Adrenal gland (tissue), 9 donors: ENCODE measurements at regions not wholly inside any gene's neighbourhood (a gene's known extent, or its start where the extent isn't known, plus 50 kb on each side); places are given as distances from the start of the nearest gene placed in this dataset.
A peak's percentile ranks its signal among the peaks of the same experiment; 100 is the strongest.

Source experiments
- DNase-seq, 7 donors: peaks; one replicate each; pipeline ENCODE4 v3.0.0-alpha.2; 2019 to 2020
- H3K27ac ChIP-seq, 5 donors: fragments of 200-600 bp; sonication (generic) in 4 of 5; 1 replicate in 3 of 5; 2 replicates in 2 of 5; pipeline versions ENCODE4 v1.5.1 to v1.8.0; 2016 to 2020; ENCODE audit warnings: mild to moderate bottlenecking in 1 of 5
- H3K27me3 ChIP-seq: fragments of 200-600 bp; 2 replicates; pipeline ENCODE4 v1.8.0; 2021
- H3K36me3 ChIP-seq, 2 donors: fragments of 200-600 bp; replicated peaks in 1 of 2; 1 replicate in 1 of 2; 2 replicates in 1 of 2; pipeline versions ENCODE4 v1.5.1 to v1.8.0; 2018 to 2022
- H3K4me1 ChIP-seq, 2 donors: fragments of 200-600 bp; replicated peaks in 1 of 2; 1 replicate in 1 of 2; 2 replicates in 1 of 2; pipeline versions ENCODE4 v1.5.1 to v1.8.0; 2018 to 2021
- H3K4me3 ChIP-seq, 4 donors: fragments of 200-600 bp; sonication (generic) in 3 of 4; one replicate each; pipeline ENCODE4 v1.5.1; 2016 to 2018
- H3K9me3 ChIP-seq, 3 donors: fragments of 200-600 bp; sonication (generic) in 1 of 3; replicated peaks in 1 of 3; 1 replicate in 2 of 3; 2 replicates in 1 of 3; pipeline versions ENCODE4 v1.5.1 to v1.8.0; 2016 to 2021
- POLR2A ChIP-seq, 2 donors: fragments of 450-650 bp; IDR thresholded peaks; one replicate each; pipeline ENCODE4 v1.6.1; 2017; ENCODE audit warnings: antibody characterized with exemption in 2 of 2, mild to moderate bottlenecking in 2 of 2, moderate library complexity in 1 of 2
- WGBS, 4 donors: extraction: QIAGEN DNeasy Blood & Tissue Kit in 2 of 4; methylation state at CpG; one replicate each; pipeline versions ENCODE4 v1.1.5 to v1.1.7; 2013 to 2017; 5-methylcytosine and 5-hydroxymethylcytosine counted together
- intact Hi-C, 2 donors: fragments of 100-400 bp; cut with DNase I; formaldehyde crosslinking; loops; one replicate each; pipeline versions ENCODE4 v1.14.1 to v1.15.0; 2022 to 2023
- TF ChIP-seq, protein P1 (sequence below), 6 experiments: fragments of 450-650 bp in 4 of 6; fragments of 200-600 bp in 2 of 6; sonication (generic) in 1 of 6; IDR thresholded peaks; 1 replicate in 5 of 6; 2 replicates in 1 of 6; pipeline versions ENCODE4 v1.5.1 to v1.8.0; 2016 to 2021; ENCODE audit warnings: antibody characterized with exemption in 6 of 6, mild to moderate bottlenecking in 2 of 6, moderate library complexity in 1 of 6
- donor health status: healthy with polysubstance abuse.
- donor health status: Bipolar disorder and iron deficiency.
- donor health status: DM: yes; HTN: yes; CAD: no.
- donor health status: DM: no; HTN: no; CAD: no.
- donor health status: DM: no; HTN: no; CAD: no.

DNA sequence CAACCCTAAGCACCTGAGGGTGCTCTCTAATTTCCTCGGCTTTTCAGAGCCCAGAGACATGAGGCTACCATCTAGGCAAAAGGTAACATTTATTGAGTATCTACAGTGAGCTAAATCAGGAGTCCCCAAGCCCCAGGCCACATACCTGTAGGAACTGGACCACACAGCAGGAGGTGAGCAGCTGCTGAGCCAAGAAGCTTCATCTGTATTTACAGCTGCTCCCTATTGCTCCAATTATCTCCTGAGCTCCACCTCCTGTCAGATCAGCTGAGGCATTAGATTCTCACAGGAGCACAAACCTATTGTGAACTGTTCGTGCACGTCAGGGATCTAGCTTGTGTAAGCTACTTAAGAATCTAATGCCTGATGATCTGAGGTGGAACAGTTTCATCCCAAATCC, 70.2 kb downstream of the RND3 start:
- intact Hi-C loops = no loop called here
- no peaks in the 10 kb centered on the region for H3K4me1 ChIP-seq
- H3K27ac ChIP-seq = no peak overlapping the region
- 83 to 91% (median 90%) methylated on average over 3 of the region's 3 CpGs for WGBS, 4 donors
- H3K4me3 ChIP-seq = no peak overlapping the region
- no peak for DNase-seq
- no peaks in the 10 kb centered on the region for H3K36me3 ChIP-seq
- no peak for TF ChIP-seq POLR2A (IDR thresholded peaks at IDR 0.05)
- TF ChIP-seq, protein P1, sequence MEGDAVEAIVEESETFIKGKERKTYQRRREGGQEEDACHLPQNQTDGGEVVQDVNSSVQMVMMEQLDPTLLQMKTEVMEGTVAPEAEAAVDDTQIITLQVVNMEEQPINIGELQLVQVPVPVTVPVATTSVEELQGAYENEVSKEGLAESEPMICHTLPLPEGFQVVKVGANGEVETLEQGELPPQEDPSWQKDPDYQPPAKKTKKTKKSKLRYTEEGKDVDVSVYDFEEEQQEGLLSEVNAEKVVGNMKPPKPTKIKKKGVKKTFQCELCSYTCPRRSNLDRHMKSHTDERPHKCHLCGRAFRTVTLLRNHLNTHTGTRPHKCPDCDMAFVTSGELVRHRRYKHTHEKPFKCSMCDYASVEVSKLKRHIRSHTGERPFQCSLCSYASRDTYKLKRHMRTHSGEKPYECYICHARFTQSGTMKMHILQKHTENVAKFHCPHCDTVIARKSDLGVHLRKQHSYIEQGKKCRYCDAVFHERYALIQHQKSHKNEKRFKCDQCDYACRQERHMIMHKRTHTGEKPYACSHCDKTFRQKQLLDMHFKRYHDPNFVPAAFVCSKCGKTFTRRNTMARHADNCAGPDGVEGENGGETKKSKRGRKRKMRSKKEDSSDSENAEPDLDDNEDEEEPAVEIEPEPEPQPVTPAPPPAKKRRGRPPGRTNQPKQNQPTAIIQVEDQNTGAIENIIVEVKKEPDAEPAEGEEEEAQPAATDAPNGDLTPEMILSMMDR (IDR thresholded peaks at IDR 0.05) = no peak
- H3K9me3 ChIP-seq = no peaks in the 10 kb centered on the region
- no peaks in the 10 kb centered on the region for H3K27me3 ChIP-seq

DNA sequence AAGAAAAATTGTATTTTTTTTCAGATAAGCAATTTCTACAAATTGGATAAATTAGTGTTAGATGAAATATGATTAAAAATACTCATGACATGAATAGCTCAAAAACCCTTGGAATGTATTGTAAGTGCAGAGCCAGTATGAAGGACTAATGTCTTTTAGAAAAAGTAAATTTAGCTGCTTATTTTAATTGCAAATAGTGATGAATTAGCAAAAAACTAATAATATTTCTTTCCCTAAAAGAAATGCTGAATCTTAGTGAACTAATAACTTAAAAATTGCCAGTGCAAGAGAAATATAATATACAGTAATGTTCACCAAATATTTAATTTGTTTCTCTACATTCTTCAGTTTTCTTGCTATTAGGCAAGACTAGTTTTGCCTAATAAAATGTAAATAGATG, 72.4 kb downstream of the RND3 start:
- Histone ChIP-seq H3K9me3 (no peaks in the 10 kb centered on the region), H3K4me3 (no peak overlapping the region), H3K36me3 (no peaks in the 10 kb centered on the region), H3K27me3 (no peaks in the 10 kb centered on the region), H3K27ac (no peak overlapping the region), H3K4me1 (no peaks in the 10 kb centered on the region)
- DNase-seq = no peak
- intact Hi-C loops = no loop called here
- TF ChIP-seq, protein P1 (IDR thresholded peaks at IDR 0.05) = no peak
- no peak for TF ChIP-seq POLR2A (IDR thresholded peaks at IDR 0.05)

DNA sequence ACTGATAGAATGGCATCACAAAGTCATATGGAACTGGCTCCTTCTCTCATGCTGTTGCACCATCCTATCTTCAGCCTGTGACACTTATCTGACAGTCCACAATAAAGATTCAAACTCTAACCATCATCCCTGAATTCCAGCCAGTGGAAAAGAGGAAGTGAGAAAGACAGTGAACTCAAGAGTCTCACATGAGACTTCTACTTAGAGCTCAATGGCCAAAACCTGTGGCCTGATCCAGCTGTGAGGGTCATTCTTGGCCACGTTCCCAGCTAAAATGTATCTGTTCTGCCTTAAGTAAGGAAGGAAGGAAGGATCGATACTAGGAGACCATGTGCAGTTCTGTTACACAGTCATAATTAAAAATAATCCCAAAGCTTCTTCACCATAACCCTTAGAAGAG, 73.6 kb downstream of the RND3 start:
- H3K27ac ChIP-seq = no peak overlapping the region
- H3K27me3 ChIP-seq = no peaks in the 10 kb centered on the region
- H3K4me1 ChIP-seq = no peaks in the 10 kb centered on the region
- H3K9me3 ChIP-seq = no peaks in the 10 kb centered on the region
- no peaks in the 10 kb centered on the region for H3K36me3 ChIP-seq
- no peak for TF ChIP-seq POLR2A (IDR thresholded peaks at IDR 0.05)
- TF ChIP-seq, protein P1 (IDR thresholded peaks at IDR 0.05) = no peak
- DNase-seq = peak in 1 of 7 donors; percentile 10
- WGBS, 4 donors = 61 to 73% (median 72%) methylated on average over 2 of the region's 2 CpGs
- no peak overlapping the region for H3K4me3 ChIP-seq
- intact Hi-C loops = no loop called here

DNA sequence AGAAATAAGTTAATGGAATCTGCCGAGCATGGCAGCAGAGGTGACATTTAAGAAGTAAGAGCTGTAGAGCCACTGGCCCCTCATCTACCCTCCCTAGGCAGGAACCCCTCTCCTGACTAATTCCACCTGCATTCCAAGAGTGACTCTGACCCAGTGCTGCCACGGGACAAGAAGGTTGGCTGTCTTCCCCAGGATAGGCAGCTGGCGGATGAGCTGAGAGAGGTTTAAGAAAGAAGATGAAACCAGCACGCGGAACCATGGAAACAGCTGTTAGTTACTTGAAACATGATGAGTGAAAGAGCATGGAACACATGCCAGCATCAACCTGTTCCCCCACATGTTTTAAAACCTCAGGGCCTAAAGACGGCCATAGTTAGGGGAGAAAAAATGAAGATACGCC, 74.1 kb downstream of the RND3 start:
- Histone ChIP-seq H3K36me3 (no peaks in the 10 kb centered on the region), H3K4me1 (no peaks in the 10 kb centered on the region), H3K9me3 (no peaks in the 10 kb centered on the region), H3K4me3 (no peak overlapping the region), H3K27ac (no peak overlapping the region), H3K27me3 (no peaks in the 10 kb centered on the region)
- 90 to 96% (median 94%) methylated on average over 7 of the region's 7 CpGs for WGBS, 4 donors
- no peak for DNase-seq
- TF ChIP-seq POLR2A (IDR thresholded peaks at IDR 0.05) = no peak
- TF ChIP-seq, protein P1 (IDR thresholded peaks at IDR 0.05) = no peak
- intact Hi-C loops = no loop called here
